ENCODE measurements at regions not wholly inside any gene's neighbourhood (a gene's known extent, or its start where the extent isn't known, plus 50 kb on each side); places are given as distances from the start of the nearest gene placed in this dataset.

DNA sequence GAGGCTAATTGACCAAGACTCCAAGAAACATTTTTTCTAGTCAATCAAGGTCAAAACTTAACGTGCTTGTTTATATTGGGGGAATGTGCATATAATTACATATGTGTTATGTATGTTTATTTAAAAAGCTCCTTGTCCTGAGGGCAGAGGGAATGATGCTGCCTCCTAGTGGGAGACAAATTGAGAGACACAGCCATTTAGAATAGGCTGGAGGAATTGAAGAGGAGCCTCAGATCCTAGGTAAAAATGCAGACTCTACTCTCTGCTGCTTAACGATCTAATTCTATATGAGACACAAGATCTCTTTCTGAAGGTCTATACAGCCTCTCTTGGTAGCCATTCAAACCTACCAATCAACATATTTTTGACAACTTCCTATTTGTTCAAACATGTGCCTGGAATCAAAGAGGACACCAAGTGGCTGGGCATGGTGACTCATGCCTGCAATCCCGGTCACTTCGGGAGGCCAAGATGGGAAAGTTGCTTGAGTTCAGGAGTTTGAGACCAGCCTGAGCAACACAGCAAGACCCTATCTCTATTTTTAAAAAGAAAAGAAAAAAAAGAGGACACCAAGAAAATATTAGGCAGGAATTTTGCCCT is 136.6 kb upstream of the ZNF648 start:
- Histone ChIP-seq H3K4me3 (no peak overlapping the region), H3K27me3 (no peaks in the 10 kb centered on the region), H3K4me1 (peaks cover 13 to 42% (median 14%) of the 10 kb centered on the region in 3 donors), H3K36me3 (no peaks in the 10 kb centered on the region), H3K9me3 (no peaks in the 10 kb centered on the region), H3K27ac (peak overlapping the region; percentile 74 to 82 (median 80))
- no peak for ATAC-seq
- TF ChIP-seq EP300 (IDR thresholded peaks at IDR 0.05), result no peak
- TF ChIP-seq POLR2AphosphoS5 (IDR thresholded peaks at IDR 0.05), result no peak
- no peak for TF ChIP-seq POLR2A (IDR thresholded peaks at IDR 0.05)
- TF ChIP-seq, protein P1, sequence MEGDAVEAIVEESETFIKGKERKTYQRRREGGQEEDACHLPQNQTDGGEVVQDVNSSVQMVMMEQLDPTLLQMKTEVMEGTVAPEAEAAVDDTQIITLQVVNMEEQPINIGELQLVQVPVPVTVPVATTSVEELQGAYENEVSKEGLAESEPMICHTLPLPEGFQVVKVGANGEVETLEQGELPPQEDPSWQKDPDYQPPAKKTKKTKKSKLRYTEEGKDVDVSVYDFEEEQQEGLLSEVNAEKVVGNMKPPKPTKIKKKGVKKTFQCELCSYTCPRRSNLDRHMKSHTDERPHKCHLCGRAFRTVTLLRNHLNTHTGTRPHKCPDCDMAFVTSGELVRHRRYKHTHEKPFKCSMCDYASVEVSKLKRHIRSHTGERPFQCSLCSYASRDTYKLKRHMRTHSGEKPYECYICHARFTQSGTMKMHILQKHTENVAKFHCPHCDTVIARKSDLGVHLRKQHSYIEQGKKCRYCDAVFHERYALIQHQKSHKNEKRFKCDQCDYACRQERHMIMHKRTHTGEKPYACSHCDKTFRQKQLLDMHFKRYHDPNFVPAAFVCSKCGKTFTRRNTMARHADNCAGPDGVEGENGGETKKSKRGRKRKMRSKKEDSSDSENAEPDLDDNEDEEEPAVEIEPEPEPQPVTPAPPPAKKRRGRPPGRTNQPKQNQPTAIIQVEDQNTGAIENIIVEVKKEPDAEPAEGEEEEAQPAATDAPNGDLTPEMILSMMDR (IDR thresholded peaks at IDR 0.05), result peak in 3 of 4 experiments; percentile 18 to 33 (median 27)
- WGBS, 2 donors (ENCODE audit: low coverage in 1 of 2), result 65 to 74% methylated on average over 4 of the region's 4 CpGs

- Histone ChIP-seq H3K4me3 (no peak overlapping the region), H3K27me3 (no peaks in the 10 kb centered on the region), H3K9me3 (no peaks in the 10 kb centered on the region), H3K27ac (peak overlapping the region; percentile 74 to 82 (median 80)), H3K4me1 (peaks cover 13 to 44% (median 14%) of the 10 kb centered on the region in 3 donors), H3K36me3 (no peaks in the 10 kb centered on the region)
- 14 to 21% methylated on average over 7 of the region's 7 CpGs for WGBS, 2 donors (ENCODE audit: low coverage in 1 of 2)
- peak; percentile 87 for ATAC-seq
- TF ChIP-seq POLR2AphosphoS5 (IDR thresholded peaks at IDR 0.05) (peak; percentile 71), EP300 (IDR thresholded peaks at IDR 0.05) (no peak)
Observed at GRCh38 chr1:182196897-182197870, 135.7 kb upstream of the ZNF648 start.

DNA sequence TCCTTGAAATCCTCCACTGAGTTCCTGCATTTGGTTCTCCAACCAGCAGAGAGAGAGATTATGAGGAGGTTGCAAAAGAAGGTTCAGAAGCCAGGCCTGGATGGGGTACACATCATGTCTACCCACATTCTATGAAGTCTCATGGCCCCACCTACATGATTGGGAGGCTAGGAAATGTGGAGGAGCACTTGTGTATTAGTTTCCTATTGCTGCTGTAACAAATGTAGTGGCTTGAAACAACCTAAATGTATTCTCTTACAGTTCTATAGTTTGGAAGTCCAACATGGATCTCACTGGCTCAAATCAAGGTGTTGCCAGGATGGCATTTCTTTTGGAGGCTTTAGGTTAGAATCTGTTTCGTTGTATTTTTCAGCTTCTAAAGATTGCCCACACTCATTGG is 134.2 kb upstream of the ZNF648 start:
- H3K4me1 ChIP-seq, result peaks cover 11 to 49% (median 17%) of the 10 kb centered on the region in 3 donors
- no peaks in the 10 kb centered on the region for H3K36me3 ChIP-seq
- H3K4me3 ChIP-seq, result no peak overlapping the region
- no peaks in the 10 kb centered on the region for H3K27me3 ChIP-seq
- TF ChIP-seq EP300 (IDR thresholded peaks at IDR 0.05) (no peak), POLR2AphosphoS5 (IDR thresholded peaks at IDR 0.05) (no peak)
- TF ChIP-seq, protein P1 (IDR thresholded peaks at IDR 0.05), result no peak
- 100% methylated on average over 1 of the region's 1 CpG; no CpG with 5 or more reads in 1 of the 2 donors for WGBS, 2 donors (ENCODE audit: low coverage in 1 of 2)
- no peaks in the 10 kb centered on the region for H3K9me3 ChIP-seq
- H3K27ac ChIP-seq, result no peak overlapping the region
- no peak for ATAC-seq

GRCh38 chr1:182193908-182194550 is 132.5 kb upstream of the ZNF648 start:
- peaks cover 11 to 42% (median 17%) of the 10 kb centered on the region in 3 donors for H3K4me1 ChIP-seq
- H3K36me3 ChIP-seq, result no peaks in the 10 kb centered on the region
- H3K27me3 ChIP-seq, result no peaks in the 10 kb centered on the region
- TF ChIP-seq POLR2AphosphoS5 (IDR thresholded peaks at IDR 0.05) (peak; percentile 40), POLR2A (IDR thresholded peaks at IDR 0.05) (no peak)
- peak; percentile 65 for ATAC-seq
- no peak overlapping the region for H3K27ac ChIP-seq
- no peaks in the 10 kb centered on the region for H3K9me3 ChIP-seq
- H3K4me3 ChIP-seq, result no peak overlapping the region
- 75 to 100% methylated on average over 1 to 2 of the region's 4 CpGs for WGBS, 2 donors (ENCODE audit: low coverage in 1 of 2)

- TF ChIP-seq POLR2AphosphoS5 (IDR thresholded peaks at IDR 0.05), result no peak
- no peak for TF ChIP-seq POLR2A (IDR thresholded peaks at IDR 0.05)
- TF ChIP-seq, protein P1 (IDR thresholded peaks at IDR 0.05), result no peak
- no peak for TF ChIP-seq EP300 (IDR thresholded peaks at IDR 0.05)
- WGBS, 2 donors (ENCODE audit: low coverage in 1 of 2), result 82 to 100% methylated on average over 3 to 4 of the region's 4 CpGs
- no peak overlapping the region for H3K4me3 ChIP-seq
- H3K36me3 ChIP-seq, result no peaks in the 10 kb centered on the region
- H3K27me3 ChIP-seq, result no peaks in the 10 kb centered on the region
- no peaks in the 10 kb centered on the region for H3K9me3 ChIP-seq
- ATAC-seq, result no peak
- no peak overlapping the region for H3K27ac ChIP-seq
- H3K4me1 ChIP-seq, result peaks cover 4 to 31% (median 17%) of the 10 kb centered on the region in 3 donors
Observed at GRCh38 chr1:182192966-182193365, 131.5 kb upstream of the ZNF648 start.
